GM12878 (cell line): ENCODE measurements at regions not wholly inside any gene's neighbourhood (a gene's known extent, or its start where the extent isn't known, plus 50 kb on each side); places are given as distances from the start of the nearest gene placed in this dataset.
"Not testable (repeated sequence)": the region's sequence is repeated elsewhere in the genome, so short reads cannot be mapped to it uniquely, and the experiment has no call there.

Experiments
- ATAC-seq: fragments of 200-7000 bp; cut with Tn5 transposase; 3 replicates; pipeline ENCODE4 v1.9.1; 2020; ENCODE audit warnings: mild to moderate bottlenecking, moderate library complexity
- BruUV-seq: library from RNA; stranded (reverse); fragments of 400-500 nt; replicated peaks from 2 replicates; lab custom pipeline; 2021; lab: Mats Ljungman, UMichigan
- CTCF ChIA-PET: fragments of 300-600 bp; sonication (Branson Sonifier 250); formaldehyde crosslinking; extraction: SDS; loops from one replicate; lab custom pipeline; 2021; ENCODE audit warnings: inconsistent platforms; lab: Yijun Ruan, JAX
- POLR2A ChIA-PET: fragments of 350-600 bp; formaldehyde crosslinking; extraction: SDS; loops from one replicate; lab custom pipeline; 2021; ENCODE audit warnings: inconsistent platforms; lab: Charles Lee
- RAD21 ChIA-PET: fragments of 300-600 bp; sonication (Branson Sonifier 250); formaldehyde crosslinking; loops from one replicate; lab custom pipeline; 2023; ENCODE audit warnings: antibody characterized with exemption; ENCODE audit not compliant: unreplicated experiment; lab: Charles Lee
- SMC1A ChIA-PET: fragments of 300-600 bp; sonication (Branson Sonifier 250); formaldehyde crosslinking; loops from one replicate; lab custom pipeline; 2023; ENCODE audit not compliant: unreplicated experiment, uncharacterized antibody; lab: Charles Lee
- DNase-seq: peaks from one replicate; pipeline ENCODE4 v3.0.0-alpha.2; 2011; ENCODE audit warnings: low read depth, low spot score
- FAIRE-seq: peaks from 3 replicates; lab custom pipeline; 2011; peaks lifted over from hg19 to GRCh38; lab: Jason Lieb, UNC
- H2AFZ ChIP-seq: 2 replicates; pipeline ENCODE4 v1.6.0; 2011; ENCODE audit warnings: low read depth, low read length, control low read depth; ENCODE audit not compliant: control insufficient read depth
- H3K27ac ChIP-seq: 2 replicates; pipeline ENCODE4 v1.5.1; 2011; ENCODE audit warnings: control low read depth; ENCODE audit not compliant: control insufficient read depth, insufficient read depth
- H3K27me3 ChIP-seq, 2 experiments: replicated peaks in 1 of 2; 2 replicates each; pipeline versions ENCODE4 v1.6.0 to v1.6.1; 2011; ENCODE audit warnings: low read length in 1 of 2; ENCODE audit not compliant: control insufficient read depth in 2 of 2, insufficient read depth in 2 of 2
- H3K36me3 ChIP-seq, 2 experiments: 2 replicates each; pipeline ENCODE4 v1.5.1; 2011; ENCODE audit warnings: low read length in 1 of 2; ENCODE audit not compliant: control insufficient read depth in 2 of 2, insufficient read depth in 2 of 2
- H3K4me1 ChIP-seq: 2 replicates; pipeline ENCODE4 v1.6.1; 2011; ENCODE audit warnings: mild to moderate bottlenecking, low read length, moderate library complexity, mixed read lengths; ENCODE audit not compliant: control insufficient read depth, insufficient read depth
- H3K4me2 ChIP-seq: 2 replicates; pipeline ENCODE4 v1.6.0; 2011; ENCODE audit warnings: control low read depth; ENCODE audit not compliant: control insufficient read depth, insufficient read depth
- H3K4me3 ChIP-seq: fragments of 200-600 bp; sonication (generic); 2 replicates; pipeline ENCODE4 v1.5.1; 2016
- H3K79me2 ChIP-seq: 2 replicates; pipeline ENCODE4 v1.6.0; 2011; ENCODE audit warnings: low read length; ENCODE audit not compliant: control insufficient read depth, insufficient read depth
- H3K9ac ChIP-seq: 2 replicates; pipeline ENCODE4 v1.8.0; 2011; ENCODE audit warnings: low read length, control low read depth, mixed read lengths; ENCODE audit not compliant: control insufficient read depth, insufficient read depth
- H3K9me3 ChIP-seq: replicated peaks from 3 replicates; pipeline ENCODE4 v1.5.1; 2011; ENCODE audit warnings: mild to moderate bottlenecking, low read length; ENCODE audit not compliant: control insufficient read depth, insufficient read depth
- H4K20me1 ChIP-seq: 2 replicates; pipeline ENCODE4 v1.6.0; 2011; ENCODE audit not compliant: control insufficient read depth, insufficient read depth
- ATF7 ChIP-seq: fragments of 450-650 bp; IDR thresholded peaks from 2 replicates; pipeline ENCODE4 v1.6.1; 2016; ENCODE audit warnings: low read depth, mild to moderate bottlenecking
- BHLHE40 ChIP-seq, 2 experiments: fragments of 450-650 bp in 1 of 2; IDR thresholded peaks; 2 replicates each; pipeline ENCODE4 v1.6.1; 2011 to 2017; ENCODE audit warnings: low read depth in 2 of 2, borderline replicate concordance in 1 of 2, improper control_type of control experiment in 1 of 2, low read length in 1 of 2, mild to moderate bottlenecking in 1 of 2
- DPF2 ChIP-seq: fragments of 450-650 bp; IDR thresholded peaks from 2 replicates; pipeline ENCODE4 v1.6.1; 2017; ENCODE audit warnings: mild to moderate bottlenecking
- EP300 ChIP-seq, 2 experiments: fragments of 150-350 bp in 1 of 2; IDR thresholded peaks; 2 replicates each; pipeline ENCODE4 v1.6.1; 2011 to 2012; ENCODE audit warnings: low read depth in 2 of 2, low read length in 2 of 2, borderline replicate concordance in 1 of 2, improper control_type of control experiment in 1 of 2, inconsistent platforms in 1 of 2; ENCODE audit not compliant: control insufficient read depth in 1 of 2
- IKZF1 ChIP-seq: fragments of 450-650 bp; conservative IDR thresholded peaks from 2 replicates; pipeline ENCODE4 v1.6.1; 2017; ENCODE audit warnings: antibody characterized with exemption, mild to moderate bottlenecking
- IKZF2 ChIP-seq, 2 experiments: fragments of 450-650 bp; IDR thresholded peaks; 2 replicates each; pipeline ENCODE4 v1.6.1; 2017; ENCODE audit warnings: mild to moderate bottlenecking in 2 of 2, moderate library complexity in 2 of 2
- MEF2B ChIP-seq: fragments of 450-650 bp; IDR thresholded peaks from 2 replicates; pipeline ENCODE4 v1.6.1; 2018; ENCODE audit warnings: mild to moderate bottlenecking, moderate library complexity; ENCODE audit not compliant: partially characterized antibody, poor library complexity, severe bottlenecking
- MTA2 ChIP-seq: fragments of 450-650 bp; IDR thresholded peaks from 2 replicates; pipeline ENCODE4 v1.6.1; 2016; ENCODE audit warnings: low read depth, mild to moderate bottlenecking, moderate library complexity
- NR2F1 ChIP-seq: fragments of 450-650 bp; conservative IDR thresholded peaks from 2 replicates; pipeline ENCODE4 v1.6.1; 2017; ENCODE audit warnings: mild to moderate bottlenecking
- RAD51 ChIP-seq: fragments of 450-650 bp; IDR thresholded peaks from 2 replicates; pipeline ENCODE4 v1.6.1; 2016; ENCODE audit warnings: moderate library complexity, mild to moderate bottlenecking, inconsistent platforms
- RUNX3 ChIP-seq: IDR thresholded peaks from 2 replicates; pipeline ENCODE4 v1.6.1; 2012; ENCODE audit warnings: low read length, inconsistent platforms
- SMARCA5 ChIP-seq: fragments of 450-650 bp; IDR thresholded peaks from 2 replicates; pipeline ENCODE4 v1.6.1; 2017; ENCODE audit warnings: mild to moderate bottlenecking
- ZNF217 ChIP-seq: fragments of 450-650 bp; IDR thresholded peaks from 2 replicates; pipeline ENCODE4 v1.6.1; 2017; ENCODE audit warnings: antibody characterized with exemption, mild to moderate bottlenecking
- ZNF24 ChIP-seq: fragments of 450-650 bp; IDR thresholded peaks from 2 replicates; pipeline ENCODE4 v1.6.1; 2017; ENCODE audit warnings: antibody characterized with exemption, mild to moderate bottlenecking
- whole genome bisulfite sequencing: methylation state at CpG from one replicate; pipeline ENCODE4 v1.1.6; 2016; ENCODE audit warnings: low lambda C conversion rate; ENCODE audit not compliant: insufficient replicate concordance, insufficient coverage; ENCODE audit errors: missing lambda C conversion rate; 5-methylcytosine and 5-hydroxymethylcytosine counted together
- in situ Hi-C: fragments of 300-500 bp; cut with MboI; formaldehyde crosslinking; loops from 9 replicates; pipeline ENCODE4 v1.14.3; 2018; ENCODE audit warnings: mixed read lengths
- intact Hi-C: fragments of 100-400 bp; cut with micrococcal nuclease; formaldehyde crosslinking; loops from one replicate; pipeline ENCODE4 v1.14.2; 2022; ENCODE audit not compliant: unreplicated experiment
- TF ChIP-seq, protein P1 (sequence below): fragments of 450-650 bp; IDR thresholded peaks from 2 replicates; pipeline ENCODE4 v1.6.1; 2017; ENCODE audit warnings: antibody characterized with exemption, mild to moderate bottlenecking, moderate library complexity

DNA sequence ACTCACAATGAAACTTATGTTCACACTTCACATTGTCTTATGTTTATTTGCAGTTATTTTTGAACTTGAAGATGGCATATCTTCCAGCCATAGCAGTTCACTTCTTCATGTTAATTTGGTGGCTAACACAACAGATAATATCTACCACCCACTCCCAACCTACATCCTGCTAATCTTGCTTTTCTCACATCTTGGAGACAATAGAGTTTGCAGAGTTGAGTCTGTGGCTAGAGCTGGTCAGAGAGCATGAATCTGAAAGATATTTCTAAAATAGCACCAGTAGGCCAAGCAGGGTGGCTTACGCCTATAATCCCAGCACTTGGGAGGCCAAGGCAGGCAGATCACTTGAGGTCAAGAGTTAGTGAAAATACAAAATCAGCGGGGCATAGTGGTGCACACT is 85.6 kb upstream of the CLPB start:
- WGBS: 83% methylated on average over 2 of the region's 2 CpGs
- 0 out of 2 replicates have a peak overlapping the region, but pooled peaks have one; percentile 29 for H3K4me2 ChIP-seq
- SMC1A ChIA-PET: interaction anchor here (2.2 kb wide), 1 partner anchor 49 kb away, joined by 6 read pairs; no protein-coding TSS in a partner anchor

DNA sequence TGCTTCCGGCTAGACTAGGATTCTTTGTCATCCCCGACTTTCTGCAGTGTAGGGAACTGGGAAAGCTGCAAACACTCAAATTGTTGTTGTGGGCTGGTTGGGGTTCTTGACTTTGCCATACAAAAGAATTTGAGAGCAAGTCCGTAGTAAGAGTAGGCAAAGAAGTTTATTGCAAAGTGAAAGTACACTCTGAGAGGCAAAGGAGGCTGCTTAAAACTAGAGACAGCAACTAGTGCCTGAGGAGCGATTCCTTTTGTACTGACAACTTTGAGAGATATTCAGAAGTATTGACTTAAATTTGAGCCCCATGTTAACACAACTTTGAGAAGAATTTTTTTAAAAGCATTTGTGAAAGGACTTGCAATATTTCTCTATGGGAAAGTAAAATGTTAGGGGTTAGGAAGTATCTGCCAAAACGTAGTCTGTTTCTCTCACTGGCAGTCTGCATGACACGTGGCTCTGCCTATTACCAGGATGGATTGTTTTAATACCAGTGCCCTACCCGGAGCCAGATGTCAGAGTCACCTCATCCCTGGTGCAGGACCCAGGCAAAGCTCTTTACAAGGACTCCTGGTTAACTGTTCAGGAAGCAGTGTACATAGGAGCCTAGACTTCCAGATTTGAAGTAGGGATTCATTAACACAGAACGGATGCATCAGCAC is 85.0 kb upstream of the CLPB start:
- no peaks in the 10 kb centered on the region for H3K36me3 ChIP-seq
- DNase-seq: no peak
- BruUV-seq: no TSS peak
- H3K27me3 ChIP-seq: no peaks in the 10 kb centered on the region
- H3K9ac ChIP-seq: no peak overlapping the region
- no peaks in the 10 kb centered on the region for H3K4me1 ChIP-seq
- no peak overlapping the region for H3K27ac ChIP-seq
- ChIA-PET RAD21 (no interaction called here), POLR2A (no interaction called here), CTCF (interaction anchor here (0.7 to 2.4 kb wide), 3 partner anchors 19 to 149 kb away, joined by 4 to 7 read pairs (median 4); no protein-coding TSS in a partner anchor), SMC1A (interaction anchor here (2.2 kb wide), 1 partner anchor 48 kb away, joined by 6 read pairs; no protein-coding TSS in a partner anchor)
- no peaks in the 10 kb centered on the region for H4K20me1 ChIP-seq
- no peak for FAIRE-seq
- in situ Hi-C loops: no loop called here
- no peaks in the 10 kb centered on the region for H3K79me2 ChIP-seq
- H3K4me2 ChIP-seq: peak overlapping the region; percentile 57
- 27% methylated on average over 8 of the region's 8 CpGs for WGBS
- H3K4me3 ChIP-seq: peak overlapping the region; percentile 29; the same call in 1 of the 2 replicates
- H3K9me3 ChIP-seq: no peaks in the 10 kb centered on the region
- peak; percentile 61 for ATAC-seq
- intact Hi-C loops: no loop called here
- peak overlapping the region; percentile 64 for H2AFZ ChIP-seq
- TF ChIP-seq, protein P1, sequence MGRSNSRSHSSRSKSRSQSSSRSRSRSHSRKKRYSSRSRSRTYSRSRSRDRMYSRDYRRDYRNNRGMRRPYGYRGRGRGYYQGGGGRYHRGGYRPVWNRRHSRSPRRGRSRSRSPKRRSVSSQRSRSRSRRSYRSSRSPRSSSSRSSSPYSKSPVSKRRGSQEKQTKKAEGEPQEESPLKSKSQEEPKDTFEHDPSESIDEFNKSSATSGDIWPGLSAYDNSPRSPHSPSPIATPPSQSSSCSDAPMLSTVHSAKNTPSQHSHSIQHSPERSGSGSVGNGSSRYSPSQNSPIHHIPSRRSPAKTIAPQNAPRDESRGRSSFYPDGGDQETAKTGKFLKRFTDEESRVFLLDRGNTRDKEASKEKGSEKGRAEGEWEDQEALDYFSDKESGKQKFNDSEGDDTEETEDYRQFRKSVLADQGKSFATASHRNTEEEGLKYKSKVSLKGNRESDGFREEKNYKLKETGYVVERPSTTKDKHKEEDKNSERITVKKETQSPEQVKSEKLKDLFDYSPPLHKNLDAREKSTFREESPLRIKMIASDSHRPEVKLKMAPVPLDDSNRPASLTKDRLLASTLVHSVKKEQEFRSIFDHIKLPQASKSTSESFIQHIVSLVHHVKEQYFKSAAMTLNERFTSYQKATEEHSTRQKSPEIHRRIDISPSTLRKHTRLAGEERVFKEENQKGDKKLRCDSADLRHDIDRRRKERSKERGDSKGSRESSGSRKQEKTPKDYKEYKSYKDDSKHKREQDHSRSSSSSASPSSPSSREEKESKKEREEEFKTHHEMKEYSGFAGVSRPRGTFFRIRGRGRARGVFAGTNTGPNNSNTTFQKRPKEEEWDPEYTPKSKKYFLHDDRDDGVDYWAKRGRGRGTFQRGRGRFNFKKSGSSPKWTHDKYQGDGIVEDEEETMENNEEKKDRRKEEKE: no peak
- TF ChIP-seq SMARCA5 (no peak), RAD51 (no peak), ZNF24 (no peak)

More for the DNA sequence above, 85.6 kb upstream of the CLPB start:
- H4K20me1 ChIP-seq, RAD21 ChIA-PET, H3K9me3 ChIP-seq, H3K4me1 ChIP-seq, DNase-seq, H3K4me3 ChIP-seq, H3K36me3 ChIP-seq, POLR2A ChIA-PET, H2AFZ ChIP-seq, BruUV-seq, intact Hi-C loops, H3K27ac ChIP-seq, in situ Hi-C loops, H3K9ac ChIP-seq, H3K79me2 ChIP-seq, H3K27me3 ChIP-seq: not testable (repeated sequence)
- CTCF ChIA-PET: interaction anchor here (0.7 to 2.4 kb wide), 4 partner anchors 18 to 149 kb away, joined by 4 to 7 read pairs (median 4); no protein-coding TSS in a partner anchor
- peak; percentile 80 for ATAC-seq
- FAIRE-seq: peak; percentile 57
- peak in 1 of 2 experiments; percentile 11; a peak in 1 of 4 replicates for TF ChIP-seq EP300 (IDR thresholded peaks at IDR 0.05; ENCODE audit: borderline replicate concordance in 1 of 2, control insufficient read depth in 1 of 2, low read depth in 2 of 2, low read length in 2 of 2)
- TF ChIP-seq IKZF2 (IDR thresholded peaks at IDR 0.05): peak; percentile 53 to 55; a peak in 2 of 4 replicates
- TF ChIP-seq DPF2: peak; percentile 51; the same call in 1 of the 2 replicates
- TF ChIP-seq IKZF1: peak; percentile 65; the same call in 1 of the 2 replicates
- TF ChIP-seq BHLHE40 (IDR thresholded peaks at IDR 0.05; ENCODE audit: borderline replicate concordance in 1 of 2, low read depth in 2 of 2, low read length in 1 of 2): 0 out of 4 replicates have a peak, but pooled peaks of 1 of the 2 experiments have one; percentile 21
- TF ChIP-seq ZNF24: peak; percentile 75
- TF ChIP-seq NR2F1: peak; percentile 69
- peak; percentile 63 for TF ChIP-seq MTA2
- peak; percentile 97 for TF ChIP-seq ZNF217
- TF ChIP-seq ATF7: 0 out of 2 replicates have a peak, but pooled peaks have one; percentile 16
- peak; percentile 16; the same call in 1 of the 2 replicates for TF ChIP-seq RUNX3
- TF ChIP-seq MEF2B: peak; percentile 90
